Keratinocyte (primary cell): ENCODE measurements at regions not wholly inside any gene's neighbourhood (a gene's known extent, or its start where the extent isn't known, plus 50 kb on each side); places are given as distances from the start of the nearest gene placed in this dataset.

Experiments
- DNase-seq: peaks from one replicate; pipeline ENCODE4 v3.0.0-alpha.2; 2011; ENCODE audit warnings: low read depth, missing footprints, low spot score
- FAIRE-seq: peaks from 2 replicates; lab custom pipeline; 2011; peaks lifted over from hg19 to GRCh38; lab: Jason Lieb, UNC
- H2AFZ ChIP-seq: 2 replicates; pipeline ENCODE4 v1.6.0; 2012; ENCODE audit warnings: low read length, control low read depth, inconsistent platforms; ENCODE audit not compliant: control insufficient read depth
- H3K27ac ChIP-seq: 2 replicates; pipeline ENCODE4 v1.5.1; 2011; ENCODE audit warnings: low read length; ENCODE audit not compliant: control insufficient read depth, insufficient read depth
- H3K27me3 ChIP-seq: 3 replicates; pipeline ENCODE4 v1.6.0; 2011; ENCODE audit warnings: low read length; ENCODE audit not compliant: control insufficient read depth, insufficient read depth; ENCODE audit errors: extremely low read depth
- H3K36me3 ChIP-seq, 2 experiments: 2 replicates in 1 of 2; 3 replicates in 1 of 2; pipeline ENCODE4 v1.5.1; 2011; ENCODE audit warnings: low read length in 2 of 2, mild to moderate bottlenecking in 1 of 2; ENCODE audit not compliant: control insufficient read depth in 2 of 2, insufficient read depth in 2 of 2; ENCODE audit errors: extremely low read depth in 1 of 2
- H3K4me1 ChIP-seq: 3 replicates; pipeline ENCODE4 v1.5.1; 2011; ENCODE audit warnings: low read length; ENCODE audit not compliant: control insufficient read depth, insufficient read depth; ENCODE audit errors: extremely low read depth
- H3K4me2 ChIP-seq: 3 replicates; pipeline ENCODE4 v1.6.0; 2011; ENCODE audit warnings: low read depth, low read length; ENCODE audit not compliant: control insufficient read depth, insufficient read depth; ENCODE audit errors: extremely low read depth
- H3K4me3 ChIP-seq, 3 experiments: fragments of 200-600 bp in 1 of 3; sonication (generic) in 1 of 3; 2 replicates in 2 of 3; 3 replicates in 1 of 3; pipeline ENCODE4 v1.5.1; 2011 to 2016; ENCODE audit warnings: low read length in 3 of 3, mild to moderate bottlenecking in 3 of 3, control low read depth in 2 of 3, inconsistent platforms in 1 of 3, low read depth in 1 of 3, mixed read lengths in 1 of 3, mixed run types in 1 of 3, moderate library complexity in 1 of 3; ENCODE audit not compliant: control insufficient read depth in 2 of 3, insufficient read depth in 2 of 3; ENCODE audit errors: extremely low read depth in 1 of 3
- H3K79me2 ChIP-seq: 2 replicates; pipeline ENCODE4 v1.6.0; 2012; ENCODE audit warnings: low read length; ENCODE audit not compliant: control insufficient read depth, insufficient read depth
- H3K9ac ChIP-seq: 3 replicates; pipeline ENCODE4 v1.6.0; 2011; ENCODE audit warnings: low read length; ENCODE audit not compliant: control insufficient read depth, insufficient read depth; ENCODE audit errors: extremely low read depth
- H3K9me1 ChIP-seq: 3 replicates; pipeline ENCODE4 v1.6.0; 2011; ENCODE audit warnings: low read length; ENCODE audit not compliant: control insufficient read depth, insufficient read depth; ENCODE audit errors: extremely low read depth
- H3K9me3 ChIP-seq: 2 replicates; pipeline ENCODE4 v1.5.1; 2012; ENCODE audit warnings: low read depth, low read length; ENCODE audit not compliant: control insufficient read depth
- H4K20me1 ChIP-seq: 3 replicates; pipeline ENCODE4 v1.6.0; 2011; ENCODE audit warnings: low read length; ENCODE audit not compliant: control insufficient read depth, insufficient read depth; ENCODE audit errors: extremely low read depth
- CTCF ChIP-seq, 3 experiments: IDR thresholded peaks in 1 of 3; conservative IDR thresholded peaks in 1 of 3; optimal IDR thresholded peaks in 1 of 3; 2 replicates in 2 of 3; 3 replicates in 1 of 3; pipeline versions ENCODE3 to v1.5.1; 2011; ENCODE audit warnings: low read length in 3 of 3, mild to moderate bottlenecking in 3 of 3, moderate library complexity in 2 of 3, control low read depth in 1 of 3, inconsistent platforms in 1 of 3; ENCODE audit not compliant: insufficient read depth in 2 of 3; ENCODE audit errors: extremely low read depth in 1 of 3
- EZH2 ChIP-seq: IDR thresholded peaks from one replicate; pipeline ENCODE4 v1.6.1; 2012; ENCODE audit warnings: inconsistent platforms, mild to moderate bottlenecking, low read length, moderate library complexity
- dilution Hi-C: fragments of 300-500 bp; cut with MboI; formaldehyde crosslinking; loops from one replicate; pipeline ENCODE4 v1.7.0; 2020; ENCODE audit warnings: low sequenced_read_pairs; ENCODE audit not compliant: extremely low pct_ligation_motif_present

- H2AFZ ChIP-seq: no peak overlapping the region
- no peak overlapping the region for H3K4me2 ChIP-seq
- no peak overlapping the region for H3K27ac ChIP-seq
- peaks cover 12% of the 10 kb centered on the region for H3K4me1 ChIP-seq
- H3K36me3 ChIP-seq: no peaks in the 10 kb centered on the region
- no peak overlapping the region for H3K9ac ChIP-seq
- H3K4me3 ChIP-seq: no peak overlapping the region
- no peaks in the 10 kb centered on the region for H4K20me1 ChIP-seq
- TF ChIP-seq CTCF (optimal IDR thresholded peaks at IDR 0.05 in 1 of 3, IDR thresholded peaks at IDR 0.05 in 1 of 3, conservative IDR thresholded peaks at IDR 0.05 in 1 of 3; ENCODE audit: extremely low read depth in 1 of 3, insufficient read depth in 2 of 3, low read length in 3 of 3) (no peak), EZH2 (no peak)
- no peaks in the 10 kb centered on the region for H3K27me3 ChIP-seq
- FAIRE-seq (no peak), DNase-seq (no peak)
- no peaks in the 10 kb centered on the region for H3K9me3 ChIP-seq
- H3K9me1 ChIP-seq: no peaks in the 10 kb centered on the region
- H3K79me2 ChIP-seq: no peaks in the 10 kb centered on the region
- dilution Hi-C loops: no loop called here
Observed at GRCh38 chr1:55309053-55309452, 93.9 kb upstream of the USP24 start.

- no peaks in the 10 kb centered on the region for H3K79me2 ChIP-seq
- dilution Hi-C loops: no loop called here
- no peak overlapping the region for H3K9ac ChIP-seq
- H3K4me1 ChIP-seq: peaks cover 6% of the 10 kb centered on the region
- no peaks in the 10 kb centered on the region for H4K20me1 ChIP-seq
- H3K9me1 ChIP-seq: no peaks in the 10 kb centered on the region
- FAIRE-seq: peak; percentile 26
- H3K4me3 ChIP-seq: no peak overlapping the region
- H3K27ac ChIP-seq: no peak overlapping the region
- H3K27me3 ChIP-seq: peaks cover 3% of the 10 kb centered on the region
- TF ChIP-seq EZH2 (no peak), CTCF (optimal IDR thresholded peaks at IDR 0.05 in 1 of 3, IDR thresholded peaks at IDR 0.05 in 1 of 3, conservative IDR thresholded peaks at IDR 0.05 in 1 of 3; ENCODE audit: extremely low read depth in 1 of 3, insufficient read depth in 2 of 3, low read length in 3 of 3) (no peak)
- H3K4me2 ChIP-seq: no peak overlapping the region
- no peak for DNase-seq
- no peak overlapping the region for H2AFZ ChIP-seq
- H3K36me3 ChIP-seq: no peaks in the 10 kb centered on the region
- no peaks in the 10 kb centered on the region for H3K9me3 ChIP-seq
Observed at GRCh38 chr1:55305735-55306134, 90.6 kb upstream of the USP24 start.
